ENCODE measurements at regions not wholly inside any gene's neighbourhood (a gene's known extent, or its start where the extent isn't known, plus 50 kb on each side); places are given as distances from the start of the nearest gene placed in this dataset.

DNA sequence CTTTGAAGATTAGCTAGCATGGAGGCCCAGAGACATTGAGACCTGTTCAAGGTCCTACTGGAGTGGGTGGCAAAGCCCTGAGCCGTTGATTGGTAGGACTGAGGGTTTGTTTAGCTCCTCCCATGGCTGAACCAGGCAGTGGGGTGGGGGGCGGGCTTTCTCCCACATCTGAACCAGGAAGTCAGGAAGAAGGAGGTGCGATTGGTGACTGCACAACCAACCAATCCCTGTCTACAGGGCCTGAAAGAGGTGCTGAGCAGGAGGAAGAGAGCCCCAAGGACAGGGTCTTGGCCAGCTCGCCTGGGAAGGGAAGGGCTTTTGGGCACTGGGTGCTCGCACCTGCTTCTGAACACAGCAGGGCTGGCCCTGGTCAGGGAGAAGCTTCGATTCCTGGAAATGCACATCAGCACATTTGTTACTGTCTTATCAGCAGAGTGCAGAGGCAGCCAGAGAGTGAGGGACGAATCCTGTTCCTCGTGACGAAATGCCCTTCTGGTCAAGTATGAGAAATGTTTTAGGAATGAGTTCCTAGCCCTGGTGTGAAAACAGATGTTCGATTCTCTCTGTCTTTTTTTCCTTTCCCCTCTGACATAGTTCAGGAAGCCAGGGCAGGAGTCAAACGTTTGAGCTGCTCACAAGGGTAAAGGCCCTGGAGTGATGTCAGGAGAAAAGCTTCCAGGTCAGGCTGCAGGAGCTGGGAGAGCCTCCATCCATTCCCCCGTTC is 294.8 kb upstream of the KLF4 start:
- Histone ChIP-seq H3K4me3 (replicated peaks in 1 of 3; ENCODE audit: insufficient read depth in 1 of 3, low read depth in 2 of 3, low read length in 3 of 3) (no peak overlapping the region), H3K9me3 (ENCODE audit: low read length) (no peaks in the 10 kb centered on the region), H2AFZ (ENCODE audit: low read length) (no peak overlapping the region), H3K36me3 (replicated peaks in 1 of 2; ENCODE audit: control insufficient read depth in 1 of 2, insufficient read depth in 2 of 2, low read length in 2 of 2) (no peaks in the 10 kb centered on the region), H3K9ac (ENCODE audit: insufficient read depth, low read depth, low read length) (no peak overlapping the region), H3K27me3 (ENCODE audit: control insufficient read depth in 1 of 2, insufficient read depth in 2 of 2, low read length in 2 of 2) (no peaks in the 10 kb centered on the region), H3K4me1 (ENCODE audit: insufficient read depth, low read length) (no peaks in the 10 kb centered on the region), H3K79me2 (ENCODE audit: insufficient read depth, low read length) (no peaks in the 10 kb centered on the region), H3K4me2 (ENCODE audit: low read depth, low read length) (no peak overlapping the region), H4K20me1 (ENCODE audit: insufficient read depth, low read length) (no peaks in the 10 kb centered on the region), H3K27ac (ENCODE audit: extremely low read length, insufficient read depth, low read length) (no peak overlapping the region)
- CTCF ChIA-PET (ENCODE audit: low intra/inter-chr PET ratio, low total read pairs): no interaction called here
- ATAC-seq (peak; percentile 45), FAIRE-seq (no peak), DNase-seq (ENCODE audit: low spot score) (no peak)
- 11% methylated on average over 10 of the region's 12 CpGs for WGBS (ENCODE audit: low lambda C conversion rate)
- in situ Hi-C loops (cut with HindIII; ENCODE audit: extremely low pct_ligation_motif_present, low pct_unique_long_range_greater_than_20kb) (no loop called here), intact Hi-C loops (cut with micrococcal nuclease; ENCODE audit: unreplicated experiment) (no loop called here)
- no TSS peak for BruUV-seq (replicated peaks)
- POLR2A ChIA-PET: no interaction called here
- TF ChIP-seq MAFK (conservative IDR thresholded peaks at IDR 0.05 in 1 of 2, IDR thresholded peaks at IDR 0.05 in 1 of 2; ENCODE audit: low read length in 2 of 2) (peak in 1 of 2 experiments; percentile 33; a peak in 2 of 4 replicates), MAFF (IDR thresholded peaks at IDR 0.05; ENCODE audit: low read depth, low read length) (peak; percentile 43; the same call in 1 of the 2 replicates), CHD2 (IDR thresholded peaks at IDR 0.05; ENCODE audit: low read depth, low read length) (no peak)

DNA sequence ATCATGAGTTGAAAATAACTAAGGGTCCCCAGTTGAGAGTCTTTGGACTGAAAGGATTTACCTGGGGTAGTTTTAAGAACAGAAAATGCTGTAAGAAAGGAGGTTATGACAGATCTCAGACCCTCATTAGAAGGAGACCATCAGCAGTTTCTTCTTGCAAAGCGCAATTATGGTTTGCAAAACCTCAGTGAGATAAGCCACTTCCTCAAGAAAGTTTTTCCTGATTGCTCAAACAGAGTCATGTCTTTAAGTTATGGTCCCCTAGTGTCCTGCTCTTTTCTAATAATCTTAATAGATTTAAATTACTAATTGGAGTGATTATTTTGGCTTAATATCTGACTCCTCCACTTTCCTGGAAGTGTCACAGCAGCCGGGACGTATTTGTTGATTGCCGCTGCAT is 293.2 kb upstream of the KLF4 start:
- no TSS peak for BruUV-seq (replicated peaks)
- Histone ChIP-seq H3K4me2 (ENCODE audit: low read depth, low read length) (no peak overlapping the region), H3K36me3 (replicated peaks in 1 of 2; ENCODE audit: control insufficient read depth in 1 of 2, insufficient read depth in 2 of 2, low read length in 2 of 2) (no peaks in the 10 kb centered on the region), H3K4me3 (replicated peaks in 1 of 3; ENCODE audit: insufficient read depth in 1 of 3, low read depth in 2 of 3, low read length in 3 of 3) (no peak overlapping the region), H3K27ac (ENCODE audit: extremely low read length, insufficient read depth, low read length) (no peak overlapping the region), H3K9ac (ENCODE audit: insufficient read depth, low read depth, low read length) (no peak overlapping the region), H3K27me3 (ENCODE audit: control insufficient read depth in 1 of 2, insufficient read depth in 2 of 2, low read length in 2 of 2) (no peaks in the 10 kb centered on the region), H3K4me1 (ENCODE audit: insufficient read depth, low read length) (no peaks in the 10 kb centered on the region), H3K9me3 (ENCODE audit: low read length) (no peaks in the 10 kb centered on the region), H2AFZ (ENCODE audit: low read length) (no peak overlapping the region), H4K20me1 (ENCODE audit: insufficient read depth, low read length) (no peaks in the 10 kb centered on the region), H3K79me2 (ENCODE audit: insufficient read depth, low read length) (no peaks in the 10 kb centered on the region)
- ChIA-PET CTCF (ENCODE audit: low intra/inter-chr PET ratio, low total read pairs) (no interaction called here), POLR2A (no interaction called here)
- intact Hi-C loops (cut with micrococcal nuclease; ENCODE audit: unreplicated experiment): no loop called here
- FAIRE-seq (no peak), ATAC-seq (no peak), DNase-seq (ENCODE audit: low spot score) (no peak)
- in situ Hi-C loops (cut with HindIII; ENCODE audit: extremely low pct_ligation_motif_present, low pct_unique_long_range_greater_than_20kb): no loop called here
- 88% methylated on average over 4 of the region's 4 CpGs for WGBS (ENCODE audit: low lambda C conversion rate)
- no peak for TF ChIP-seq RAD21 (CRISPR knock-in tag; IDR thresholded peaks at IDR 0.05)
- TF ChIP-seq GZF1 (CRISPR knock-in tag; IDR thresholded peaks at IDR 0.05): no peak
- TF ChIP-seq DMAP1 (CRISPR knock-in tag; IDR thresholded peaks at IDR 0.05): no peak
- TF ChIP-seq AGO2 (optimal IDR thresholded peaks at IDR 0.05; ENCODE audit: low read depth, low read length): no peak
- no peak for TF ChIP-seq RBAK (CRISPR knock-in tag; IDR thresholded peaks at IDR 0.05)
- no peak for TF ChIP-seq THYN1 (CRISPR knock-in tag; IDR thresholded peaks at IDR 0.05; ENCODE audit: borderline replicate concordance, low read depth)
- TF ChIP-seq, protein P1, sequence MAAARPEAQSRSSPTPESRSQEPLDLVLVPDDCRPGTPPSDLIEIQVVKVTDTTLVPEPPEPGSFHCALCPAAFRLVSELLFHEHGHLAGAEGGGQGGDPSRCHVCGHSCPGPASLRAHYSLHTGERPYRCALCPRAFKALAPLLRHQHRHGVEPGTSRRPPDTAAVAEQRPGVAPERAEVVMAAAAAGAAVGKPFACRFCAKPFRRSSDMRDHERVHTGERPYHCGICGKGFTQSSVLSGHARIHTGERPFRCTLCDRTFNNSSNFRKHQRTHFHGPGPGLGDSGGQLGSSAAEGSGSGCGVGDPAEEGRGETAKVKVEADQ (CRISPR knock-in tag; IDR thresholded peaks at IDR 0.05; ENCODE audit: borderline replicate concordance): no peak
- no peak for TF ChIP-seq ZNF564 (CRISPR knock-in tag; IDR thresholded peaks at IDR 0.05)
- TF ChIP-seq, protein P2, sequence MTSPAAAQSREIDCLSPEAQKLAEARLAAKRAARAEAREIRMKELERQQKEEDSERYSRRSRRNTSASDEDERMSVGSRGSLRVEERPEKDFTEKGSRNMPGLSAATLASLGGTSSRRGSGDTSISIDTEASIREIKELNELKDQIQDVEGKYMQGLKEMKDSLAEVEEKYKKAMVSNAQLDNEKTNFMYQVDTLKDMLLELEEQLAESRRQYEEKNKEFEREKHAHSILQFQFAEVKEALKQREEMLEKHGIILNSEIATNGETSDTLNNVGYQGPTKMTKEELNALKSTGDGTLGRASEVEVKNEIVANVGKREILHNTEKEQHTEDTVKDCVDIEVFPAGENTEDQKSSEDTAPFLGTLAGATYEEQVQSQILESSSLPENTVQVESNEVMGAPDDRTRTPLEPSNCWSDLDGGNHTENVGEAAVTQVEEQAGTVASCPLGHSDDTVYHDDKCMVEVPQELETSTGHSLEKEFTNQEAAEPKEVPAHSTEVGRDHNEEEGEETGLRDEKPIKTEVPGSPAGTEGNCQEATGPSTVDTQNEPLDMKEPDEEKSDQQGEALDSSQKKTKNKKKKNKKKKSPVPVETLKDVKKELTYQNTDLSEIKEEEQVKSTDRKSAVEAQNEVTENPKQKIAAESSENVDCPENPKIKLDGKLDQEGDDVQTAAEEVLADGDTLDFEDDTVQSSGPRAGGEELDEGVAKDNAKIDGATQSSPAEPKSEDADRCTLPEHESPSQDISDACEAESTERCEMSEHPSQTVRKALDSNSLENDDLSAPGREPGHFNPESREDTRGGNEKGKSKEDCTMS (CRISPR knock-in tag; conservative IDR thresholded peaks at IDR 0.05): no peak
- TF ChIP-seq ZBTB3 (CRISPR knock-in tag; IDR thresholded peaks at IDR 0.05; ENCODE audit: borderline replicate concordance, low read depth): no peak
- TF ChIP-seq CENPBD1 (CRISPR knock-in tag; IDR thresholded peaks at IDR 0.05; ENCODE audit: borderline replicate concordance, low read depth): no peak
- TF ChIP-seq BRD4 (CRISPR knock-in tag; IDR thresholded peaks at IDR 0.05): no peak
- TF ChIP-seq PAX8 (CRISPR knock-in tag; IDR thresholded peaks at IDR 0.05; ENCODE audit: borderline replicate concordance): no peak

All from HepG2 (cell line).